PC-3 (cell line): ENCODE measurements at regions not wholly inside any gene's neighbourhood (a gene's known extent, or its start where the extent isn't known, plus 50 kb on each side); places are given as distances from the start of the nearest gene placed in this dataset.

ENCODE experiments used
- ATAC-seq: fragments of 200-7000 bp; cut with Tn5 transposase; 2 replicates; pipeline ENCODE4 v1.9.1; 2020; ENCODE audit warnings: mild to moderate bottlenecking, moderate library complexity
- BruUV-seq: library from RNA; stranded (reverse); fragments of 400-500 nt; replicated peaks from 2 replicates; lab custom pipeline; 2021; lab: Mats Ljungman, UMichigan
- CTCF ChIA-PET: fragments of 300-600 bp; sonication (Branson Sonifier 250); formaldehyde crosslinking; loops from one replicate; lab custom pipeline; 2022; ENCODE audit warnings: antibody characterized with exemption; lab: Charles Lee
- POLR2A ChIA-PET: fragments of 300-600 bp; sonication (Branson Sonifier 250); formaldehyde crosslinking; loops from one replicate; lab custom pipeline; 2022; ENCODE audit warnings: antibody characterized with exemption; ENCODE audit not compliant: unreplicated experiment; lab: Charles Lee
- DNase-seq: peaks from one replicate; pipeline ENCODE4 v3.0.0-alpha.2; 2015
- H2AFZ ChIP-seq: fragments of 300-600 bp; sonication (generic); 2 replicates; pipeline ENCODE4 v1.6.0; 2016; ENCODE audit warnings: antibody characterized with exemption, low read length
- H3F3A ChIP-seq: fragments of 300-600 bp; sonication (generic); one replicate; pipeline ENCODE4 v1.6.0; 2017; ENCODE audit warnings: antibody characterized with exemption, low read length, control low read depth, mild to moderate bottlenecking; ENCODE audit not compliant: unreplicated experiment
- H3K27ac ChIP-seq: fragments of 300-600 bp; sonication (generic); 2 replicates; pipeline ENCODE4 v1.5.1; 2016; ENCODE audit warnings: mild to moderate bottlenecking, low read length
- H3K27me3 ChIP-seq: fragments of 300-600 bp; sonication (generic); 2 replicates; pipeline ENCODE4 v1.6.1; 2016; ENCODE audit warnings: low read length, mixed read lengths
- H3K36me3 ChIP-seq: fragments of 300-600 bp; sonication (generic); 2 replicates; pipeline ENCODE4 v1.6.1; 2016; ENCODE audit warnings: low read depth, mixed run types, low read length, mixed read lengths
- H3K4me1 ChIP-seq: fragments of 300-600 bp; sonication (generic); 2 replicates; pipeline ENCODE4 v1.5.1; 2016; ENCODE audit warnings: low read length; ENCODE audit not compliant: insufficient read depth
- H3K4me2 ChIP-seq: fragments of 300-600 bp; sonication (generic); 2 replicates; pipeline ENCODE4 v1.6.0; 2016; ENCODE audit warnings: low read length
- H3K4me3 ChIP-seq: fragments of 300-600 bp; sonication (generic); 2 replicates; pipeline ENCODE4 v1.5.1; 2016; ENCODE audit warnings: mild to moderate bottlenecking, low read length, mixed read lengths
- H3K79me2 ChIP-seq: fragments of 300-600 bp; sonication (generic); 2 replicates; pipeline ENCODE4 v1.6.1; 2017; ENCODE audit warnings: low read length, mixed read lengths
- H3K9ac ChIP-seq: fragments of 300-600 bp; sonication (generic); 2 replicates; pipeline ENCODE4 v1.6.0; 2016; ENCODE audit warnings: mild to moderate bottlenecking, low read length
- H3K9me2 ChIP-seq: fragments of 300-600 bp; sonication (generic); replicated peaks from 2 replicates; pipeline ENCODE4 v1.6.1; 2016; ENCODE audit warnings: mixed run types, low read length, mixed read lengths
- H3K9me3 ChIP-seq: fragments of 300-600 bp; sonication (generic); 2 replicates; pipeline ENCODE4 v1.6.1; 2016; ENCODE audit warnings: low read length, mixed read lengths
- H4K20me1 ChIP-seq: fragments of 300-600 bp; sonication (generic); 2 replicates; pipeline ENCODE4 v1.6.1; 2016; ENCODE audit warnings: low read length, mixed read lengths
- EZH2 ChIP-seq: fragments of 300-600 bp; sonication (generic); IDR thresholded peaks from one replicate; pipeline ENCODE4 v1.6.1; 2017; ENCODE audit warnings: antibody characterized with exemption, mild to moderate bottlenecking, low read length; ENCODE audit not compliant: unreplicated experiment
- EZH2phosphoT487 ChIP-seq: fragments of 300-600 bp; sonication (generic); IDR thresholded peaks from 2 replicates; pipeline ENCODE4 v1.6.1; 2018; ENCODE audit warnings: mild to moderate bottlenecking, antibody characterized with exemption, low read length, borderline replicate concordance
- intact Hi-C: fragments of 100-400 bp; cut with micrococcal nuclease; formaldehyde crosslinking; loops from 2 replicates; pipeline ENCODE4 v1.9.0; 2023
- TF ChIP-seq, protein P1 (sequence below): fragments of 300-600 bp; sonication (generic); conservative IDR thresholded peaks from 2 replicates; pipeline ENCODE4 v1.5.1; 2017; ENCODE audit warnings: antibody characterized with exemption, low read depth, mild to moderate bottlenecking, low read length

GRCh38 chr12:66862356-66862985, 183.6 kb upstream of the GRIP1 start:
- no peak overlapping the region for H3K27ac ChIP-seq
- H3K27me3 ChIP-seq, result no peaks in the 10 kb centered on the region
- no peak overlapping the region for H2AFZ ChIP-seq
- no peaks in the 10 kb centered on the region for H3K36me3 ChIP-seq
- H4K20me1 ChIP-seq, result no peaks in the 10 kb centered on the region
- no peak overlapping the region for H3K4me3 ChIP-seq
- ATAC-seq (no peak), DNase-seq (no peak)
- no peak overlapping the region for H3K4me2 ChIP-seq
- TF ChIP-seq EZH2phosphoT487, result no peak
- no peak for TF ChIP-seq EZH2
- TF ChIP-seq, protein P1, sequence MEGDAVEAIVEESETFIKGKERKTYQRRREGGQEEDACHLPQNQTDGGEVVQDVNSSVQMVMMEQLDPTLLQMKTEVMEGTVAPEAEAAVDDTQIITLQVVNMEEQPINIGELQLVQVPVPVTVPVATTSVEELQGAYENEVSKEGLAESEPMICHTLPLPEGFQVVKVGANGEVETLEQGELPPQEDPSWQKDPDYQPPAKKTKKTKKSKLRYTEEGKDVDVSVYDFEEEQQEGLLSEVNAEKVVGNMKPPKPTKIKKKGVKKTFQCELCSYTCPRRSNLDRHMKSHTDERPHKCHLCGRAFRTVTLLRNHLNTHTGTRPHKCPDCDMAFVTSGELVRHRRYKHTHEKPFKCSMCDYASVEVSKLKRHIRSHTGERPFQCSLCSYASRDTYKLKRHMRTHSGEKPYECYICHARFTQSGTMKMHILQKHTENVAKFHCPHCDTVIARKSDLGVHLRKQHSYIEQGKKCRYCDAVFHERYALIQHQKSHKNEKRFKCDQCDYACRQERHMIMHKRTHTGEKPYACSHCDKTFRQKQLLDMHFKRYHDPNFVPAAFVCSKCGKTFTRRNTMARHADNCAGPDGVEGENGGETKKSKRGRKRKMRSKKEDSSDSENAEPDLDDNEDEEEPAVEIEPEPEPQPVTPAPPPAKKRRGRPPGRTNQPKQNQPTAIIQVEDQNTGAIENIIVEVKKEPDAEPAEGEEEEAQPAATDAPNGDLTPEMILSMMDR, result no peak
- no peaks in the 10 kb centered on the region for H3K9me3 ChIP-seq
- no peaks in the 10 kb centered on the region for H3K79me2 ChIP-seq
- no TSS peak for BruUV-seq
- POLR2A ChIA-PET, result no interaction called here
- peaks cover 9% of the 10 kb centered on the region for H3K4me1 ChIP-seq
- no peaks in the 10 kb centered on the region for H3K9me2 ChIP-seq
- intact Hi-C loops, result loop anchor here (5.0 kb wide), 1 partner anchor 205 kb away; no protein-coding TSS in a partner anchor
- H3F3A ChIP-seq, result no peaks in the 10 kb centered on the region
- CTCF ChIA-PET, result no interaction called here
- no peak overlapping the region for H3K9ac ChIP-seq

GRCh38 chr12:66863276-66863675, 184.4 kb upstream of the GRIP1 start:
- H3K4me1 ChIP-seq, result peaks cover 9% of the 10 kb centered on the region
- TF ChIP-seq, protein P1, result no peak
- TF ChIP-seq EZH2, result no peak
- TF ChIP-seq EZH2phosphoT487, result no peak
- peak; percentile 28 for DNase-seq
- no peaks in the 10 kb centered on the region for H3K27me3 ChIP-seq
- no peak overlapping the region for H3K9ac ChIP-seq
- H3K27ac ChIP-seq, result no peak overlapping the region
- ChIA-PET POLR2A (no interaction called here), CTCF (no interaction called here)
- no peaks in the 10 kb centered on the region for H3K79me2 ChIP-seq
- no TSS peak for BruUV-seq
- no peaks in the 10 kb centered on the region for H3K9me2 ChIP-seq
- H3K9me3 ChIP-seq, result no peaks in the 10 kb centered on the region
- ATAC-seq, result no peak; the same call in 1 of the 2 replicates
- H3K4me3 ChIP-seq, result no peak overlapping the region
- no peaks in the 10 kb centered on the region for H3F3A ChIP-seq
- H3K4me2 ChIP-seq, result peak overlapping the region; percentile 27; the same call in 1 of the 2 replicates
- no peaks in the 10 kb centered on the region for H3K36me3 ChIP-seq
- intact Hi-C loops, result loop anchor here (5.0 kb wide), 1 partner anchor 204 kb away; no protein-coding TSS in a partner anchor
- H4K20me1 ChIP-seq, result no peaks in the 10 kb centered on the region
- no peak overlapping the region for H2AFZ ChIP-seq

DNA sequence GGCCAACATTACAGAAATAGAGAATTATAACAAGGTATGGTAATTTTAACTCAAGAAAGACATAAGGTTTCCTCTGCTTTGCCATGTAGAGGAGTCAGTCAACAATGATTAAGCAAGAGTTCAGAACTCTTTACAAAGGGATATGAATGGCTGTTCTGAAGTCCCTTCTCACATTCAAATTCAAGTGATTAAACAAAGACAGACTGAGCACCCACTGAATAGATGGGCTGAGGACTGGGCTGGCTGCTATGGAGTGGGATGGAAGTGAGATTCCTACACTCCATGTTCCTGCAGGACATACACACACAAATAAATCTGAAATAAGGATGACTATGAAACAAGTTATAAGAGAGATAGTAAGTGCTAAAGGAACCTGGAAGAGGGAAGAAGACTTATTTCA, 199.0 kb upstream of the GRIP1 start:
- no peak for DNase-seq
- CTCF ChIA-PET, result no interaction called here
- no TSS peak for BruUV-seq
- no peaks in the 10 kb centered on the region for H4K20me1 ChIP-seq
- H3K27ac ChIP-seq, result no peak overlapping the region
- no peak overlapping the region for H3K4me2 ChIP-seq
- no peak overlapping the region for H3K9ac ChIP-seq
- H3K9me3 ChIP-seq, result no peaks in the 10 kb centered on the region
- ATAC-seq, result no peak
- POLR2A ChIA-PET, result no interaction called here
- intact Hi-C loops, result no loop called here
- TF ChIP-seq, protein P1, result no peak
- no peak for TF ChIP-seq EZH2
- no peak for TF ChIP-seq EZH2phosphoT487
- H3K9me2 ChIP-seq, result no peaks in the 10 kb centered on the region
- H2AFZ ChIP-seq, result no peak overlapping the region
- H3K4me1 ChIP-seq, result no peaks in the 10 kb centered on the region
- H3K4me3 ChIP-seq, result no peak overlapping the region
- no peaks in the 10 kb centered on the region for H3K27me3 ChIP-seq
- H3K79me2 ChIP-seq, result no peaks in the 10 kb centered on the region
- no peaks in the 10 kb centered on the region for H3K36me3 ChIP-seq
- H3F3A ChIP-seq, result no peaks in the 10 kb centered on the region
